CD4-positive, alpha-beta T cell treated with Interleukin-21 for 1 hour (primary cell): ENCODE measurements at regions not wholly inside any gene's neighbourhood (a gene's known extent, or its start where the extent isn't known, plus 50 kb on each side); places are given as distances from the start of the nearest gene placed in this dataset.

Source experiments
- DNase-seq: peaks from one replicate; pipeline ENCODE4 v3.0.0-alpha.2; 2020

DNA sequence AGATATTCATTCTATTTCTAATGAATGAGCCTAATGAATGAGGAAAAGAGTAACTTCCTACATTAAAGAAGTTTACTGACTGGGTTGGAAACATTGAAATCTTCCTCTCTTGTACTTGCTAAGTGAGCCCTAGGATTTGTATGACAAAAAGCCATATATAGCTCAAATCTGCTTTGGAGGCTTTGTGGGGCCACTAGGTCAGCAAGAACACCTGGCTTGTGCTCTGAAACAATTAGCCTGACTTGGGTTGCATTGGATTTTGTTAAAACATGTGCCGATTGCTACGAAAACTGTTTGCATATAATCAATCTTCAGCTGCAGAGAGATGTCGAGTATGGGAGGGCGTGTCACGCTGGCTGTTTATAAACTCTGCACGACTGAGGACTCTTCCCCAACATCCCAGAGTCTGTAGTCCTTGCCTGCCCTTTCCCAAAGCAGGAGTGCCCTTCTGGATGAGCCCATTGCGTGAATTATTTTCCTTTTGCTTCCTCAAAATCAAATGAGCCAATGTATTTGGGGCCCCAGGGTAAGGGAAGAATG is 684.8 kb downstream of the DHX35 start:
- no peak for DNase-seq

- no peak for DNase-seq
Observed at GRCh38 chr20:39645131-39645530, 683.0 kb downstream of the DHX35 start.

DNA sequence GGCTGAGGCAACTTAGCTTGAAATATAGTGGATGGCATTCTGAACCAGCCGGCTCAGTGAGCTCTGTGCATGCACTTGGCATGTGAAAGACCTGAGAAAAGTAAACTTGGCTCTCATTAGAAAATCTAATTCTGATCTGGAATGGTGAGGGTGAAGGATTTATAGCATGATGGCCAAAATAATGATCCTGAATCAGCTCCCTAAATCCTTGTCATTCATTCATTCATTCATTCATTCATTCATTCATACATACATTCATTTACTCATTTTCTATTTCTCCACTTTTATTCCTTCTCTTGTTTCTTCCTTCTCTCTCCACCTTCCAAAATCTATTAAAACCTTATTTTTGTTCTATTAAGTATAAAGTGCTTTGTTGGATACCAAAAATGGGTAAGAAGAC is 681.1 kb downstream of the DHX35 start:
- DNase-seq: no peak

DNA sequence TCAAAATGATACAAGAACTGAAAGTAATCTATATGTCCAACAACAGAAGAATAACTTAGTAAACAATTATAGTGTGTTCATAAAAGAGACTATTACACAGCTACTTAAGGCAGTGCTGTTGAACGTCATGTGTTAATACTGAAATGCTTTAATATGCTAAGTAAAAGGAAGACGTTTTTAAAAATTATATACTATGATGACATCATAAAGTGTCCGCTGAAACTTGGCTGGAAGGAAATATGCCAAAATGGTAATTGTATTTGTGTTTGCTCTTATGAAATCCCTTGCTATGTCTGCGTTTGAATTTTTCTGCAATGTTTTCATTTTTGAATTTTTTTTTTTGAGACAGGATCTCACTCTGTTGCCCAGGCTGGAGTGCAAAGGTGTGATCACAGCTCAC is 679.3 kb downstream of the DHX35 start:
- DNase-seq: no peak

DNA sequence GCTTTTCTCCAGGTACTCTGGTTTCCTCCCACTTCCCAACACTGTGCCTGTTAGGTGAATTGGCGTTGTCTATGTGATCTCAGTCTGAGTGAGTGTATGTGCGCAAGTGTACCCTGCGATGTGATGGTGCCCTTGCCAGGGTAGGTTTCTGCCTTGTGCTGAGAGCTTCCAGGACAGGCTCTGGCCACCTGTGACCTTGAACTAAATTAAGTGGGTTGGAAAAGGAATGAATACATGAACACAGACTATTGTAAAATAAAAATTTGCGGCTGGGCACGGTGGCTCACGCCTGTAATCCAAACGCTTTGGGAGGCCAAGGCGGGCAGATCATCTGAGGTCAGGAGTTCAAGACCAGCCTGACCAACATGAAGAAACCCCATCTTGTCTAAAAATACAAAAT is 678.0 kb downstream of the DHX35 start:
- no peak for DNase-seq

DNA sequence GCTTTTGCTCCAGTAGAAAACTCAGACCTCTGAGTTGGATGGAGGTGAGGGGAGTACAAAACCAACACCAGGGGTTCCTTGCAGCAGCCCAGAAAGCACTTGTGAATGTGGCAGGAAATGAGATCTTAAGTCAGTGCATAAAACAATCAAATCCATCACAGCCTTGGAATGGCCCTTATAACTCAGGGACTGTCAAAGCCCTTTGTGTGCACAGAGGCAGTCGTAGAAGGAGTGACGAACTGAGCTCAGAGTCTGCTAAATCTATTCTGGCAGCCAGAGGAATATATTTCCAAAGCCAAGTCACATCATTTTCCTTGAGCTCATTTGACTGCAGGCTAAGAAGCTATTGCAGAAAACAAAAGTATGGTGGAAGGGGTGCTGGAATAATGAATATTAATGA is 676.6 kb downstream of the DHX35 start:
- no peak for DNase-seq

DNA sequence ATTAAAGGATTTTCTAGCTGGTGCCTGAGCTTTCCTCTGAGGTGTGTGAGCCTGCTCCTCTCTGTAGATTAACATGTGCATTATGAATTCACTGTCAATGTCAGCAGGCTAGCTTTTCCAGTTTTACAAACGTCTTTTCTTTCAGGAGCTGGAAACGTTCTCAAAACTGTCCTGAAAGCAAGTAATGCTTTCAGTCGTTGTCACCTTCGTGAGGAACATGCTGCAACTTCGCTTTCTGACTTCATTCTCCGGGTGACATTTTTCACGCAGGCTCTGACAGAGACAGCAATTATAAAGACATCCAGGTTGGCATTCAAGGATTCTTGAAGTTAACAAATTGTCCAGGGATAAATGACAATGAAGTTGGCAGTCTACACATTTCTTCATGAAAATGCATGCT is 671.5 kb downstream of the DHX35 start:
- no peak for DNase-seq

DNA sequence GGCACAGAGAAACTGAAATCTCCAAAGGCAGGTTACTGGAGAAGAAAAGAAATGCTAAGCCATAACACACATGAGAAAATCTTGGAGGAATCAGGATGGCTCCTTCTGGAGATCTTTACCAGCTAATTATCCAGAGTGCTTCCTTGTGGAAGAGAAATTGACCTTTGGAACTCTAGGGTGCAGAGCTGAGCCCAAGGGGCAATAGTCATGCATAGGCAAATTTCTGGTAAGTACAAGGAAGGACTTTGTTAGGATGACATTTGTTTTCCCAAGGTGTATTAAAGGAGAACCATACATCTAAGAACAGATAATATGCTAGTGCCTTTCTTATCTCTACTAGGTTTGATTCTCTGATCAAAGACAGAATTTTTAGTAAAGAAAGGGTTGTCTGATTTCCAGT is 670.6 kb downstream of the DHX35 start:
- DNase-seq: no peak

GRCh38 chr20:39632176-39632575 is 670.0 kb downstream of the DHX35 start:
- DNase-seq: no peak

- no peak for DNase-seq
Observed at GRCh38 chr20:39631557-39631956, 669.4 kb downstream of the DHX35 start.

DNA sequence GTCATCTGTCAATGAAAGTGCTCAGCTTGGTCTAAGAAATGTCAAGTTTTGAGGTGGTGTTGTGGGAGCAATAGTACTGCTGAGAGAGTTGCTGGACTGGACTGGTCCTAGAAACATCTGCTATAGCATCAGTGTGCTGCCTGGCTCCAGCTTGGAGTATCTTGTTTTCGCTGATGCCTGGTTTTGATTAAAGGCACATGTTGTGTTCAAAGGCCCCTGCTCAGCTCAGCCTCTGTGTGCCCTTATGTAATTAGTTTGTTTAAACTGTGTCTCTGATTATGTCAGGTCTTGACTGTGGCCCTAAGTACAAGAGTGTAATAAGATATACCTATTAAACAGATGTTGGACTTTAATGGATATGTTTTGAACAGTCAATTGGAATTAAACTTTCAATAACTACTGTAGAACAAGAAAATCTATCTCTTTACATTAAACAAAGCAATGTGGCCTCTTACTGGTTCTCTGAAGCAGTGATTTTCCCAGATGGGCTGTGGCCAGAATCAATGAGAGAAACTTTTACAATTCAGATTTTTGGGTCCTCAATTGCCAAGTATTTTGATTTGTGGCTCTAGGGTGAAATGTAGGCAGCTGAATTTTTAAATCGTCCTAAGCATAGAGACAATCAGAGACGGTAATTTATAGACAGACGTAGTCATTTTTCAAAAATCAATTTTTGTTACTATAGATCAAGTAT is 668.2 kb downstream of the DHX35 start:
- DNase-seq: no peak

- DNase-seq: no peak
Observed at GRCh38 chr20:39627765-39628164, 665.6 kb downstream of the DHX35 start.

DNA sequence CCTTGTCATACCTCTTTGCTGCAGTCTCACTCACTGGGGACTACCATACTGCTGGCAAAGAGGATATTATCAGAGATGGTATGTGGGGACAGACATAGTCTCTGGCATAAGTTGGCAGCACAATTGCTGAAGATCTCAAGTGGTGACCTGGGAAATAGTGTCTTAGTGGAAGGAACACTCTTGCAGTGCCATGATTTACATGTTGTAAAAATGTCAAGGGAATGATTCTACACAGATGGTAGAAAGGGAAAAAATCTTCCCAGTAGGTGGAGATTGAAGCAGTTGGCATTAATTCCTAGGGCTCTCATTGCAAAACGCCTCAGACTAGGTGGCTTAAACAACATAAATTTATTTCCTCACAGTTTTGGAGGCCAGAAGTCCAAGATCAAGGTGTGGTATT is 662.2 kb downstream of the DHX35 start:
- DNase-seq: no peak

DNA sequence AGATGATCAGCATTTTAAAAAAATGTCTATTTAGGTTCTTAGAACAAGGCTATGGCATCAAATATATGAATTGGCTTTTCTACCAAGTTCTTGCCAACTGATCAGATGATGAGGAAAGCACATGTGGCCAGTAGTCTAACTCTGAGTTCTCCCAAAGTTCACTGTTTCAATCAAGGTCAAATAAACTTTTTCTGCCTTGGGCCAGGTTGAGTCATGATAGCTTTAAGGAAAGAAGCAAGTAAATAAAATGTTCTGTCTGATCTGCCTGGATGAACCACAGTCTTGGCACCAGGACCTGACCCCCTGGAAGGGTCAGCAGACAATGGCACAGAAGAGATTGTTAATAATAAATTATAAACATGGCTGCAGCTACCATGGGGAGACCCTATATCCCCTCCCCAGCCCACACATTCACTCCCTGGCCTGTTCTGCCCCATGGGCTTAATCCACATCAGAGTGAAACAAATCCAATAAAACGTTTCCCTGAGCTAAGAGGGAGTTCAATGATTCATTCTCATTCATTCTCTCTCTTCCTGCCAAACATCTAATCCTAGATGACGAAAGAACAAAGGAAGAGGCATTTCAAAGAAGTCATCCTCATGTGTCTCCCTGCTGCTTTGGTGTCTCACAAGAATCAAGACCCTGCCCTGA is 661.6 kb downstream of the DHX35 start:
- no peak for DNase-seq

DNA sequence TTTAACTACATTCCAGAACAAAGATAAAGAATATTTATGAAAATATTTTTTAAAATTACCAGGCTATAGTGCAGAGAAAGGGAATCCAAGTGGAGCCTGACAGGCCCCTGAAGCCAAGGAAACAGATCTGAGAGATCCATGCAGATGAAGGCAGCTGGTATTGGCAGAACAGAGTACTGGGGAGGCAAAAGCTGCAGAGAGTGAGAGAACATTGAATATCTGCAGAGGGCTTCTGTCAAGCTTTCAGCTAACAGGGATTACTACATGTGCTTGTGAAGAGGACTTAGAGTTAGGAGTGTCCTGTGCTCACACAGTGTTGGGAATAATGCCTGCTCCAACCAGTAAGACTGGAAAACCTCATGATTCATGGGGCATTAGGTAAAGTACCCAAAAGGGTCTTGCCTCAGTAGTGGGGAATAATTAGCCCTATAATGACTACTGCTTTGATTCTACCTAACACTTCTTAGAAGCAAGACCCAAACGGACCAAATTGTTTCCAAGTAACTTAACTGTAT is 657.2 kb downstream of the DHX35 start:
- DNase-seq: no peak

DNA sequence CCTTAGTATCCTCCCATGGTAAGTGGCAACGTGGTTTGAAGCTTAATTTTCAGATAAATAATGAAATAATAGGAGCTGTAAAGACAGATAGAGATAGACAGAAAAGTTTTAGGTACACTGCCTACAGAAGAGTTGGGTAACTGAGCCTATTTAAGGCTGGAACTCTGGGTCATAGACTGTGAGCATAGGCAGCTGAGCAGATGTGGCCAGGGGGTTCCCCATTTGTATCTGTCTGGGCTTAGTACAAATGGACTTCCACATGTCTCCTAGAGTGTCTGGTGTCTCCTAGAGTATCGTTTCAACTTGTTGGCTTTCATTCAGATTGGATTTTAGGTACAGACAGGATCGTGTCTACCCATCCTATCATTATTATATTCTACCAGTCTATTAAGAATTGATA is 649.8 kb downstream of the DHX35 start:
- no peak for DNase-seq

- no peak for DNase-seq
Observed at GRCh38 chr20:39607141-39607540, 645.0 kb downstream of the DHX35 start.

DNA sequence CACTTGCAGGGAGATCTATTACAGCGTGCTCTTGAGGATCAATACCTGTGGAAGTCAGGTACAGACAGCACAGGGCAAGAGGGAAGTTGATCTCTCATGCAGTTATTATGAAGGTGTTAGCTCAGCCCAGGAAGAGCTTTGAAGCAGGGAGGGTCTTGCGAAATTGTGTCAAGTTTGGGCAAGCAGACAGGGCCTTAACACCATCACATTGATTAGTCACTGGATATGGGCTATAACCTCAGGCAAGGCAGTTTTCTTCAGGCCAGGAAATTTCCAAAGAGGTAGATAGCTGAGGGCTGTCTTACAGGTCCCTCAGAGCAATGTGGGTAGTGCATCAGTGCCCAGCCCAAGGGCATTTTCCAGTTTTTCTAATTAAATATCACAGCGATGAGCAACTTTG is 643.8 kb downstream of the DHX35 start:
- DNase-seq: no peak

DNA sequence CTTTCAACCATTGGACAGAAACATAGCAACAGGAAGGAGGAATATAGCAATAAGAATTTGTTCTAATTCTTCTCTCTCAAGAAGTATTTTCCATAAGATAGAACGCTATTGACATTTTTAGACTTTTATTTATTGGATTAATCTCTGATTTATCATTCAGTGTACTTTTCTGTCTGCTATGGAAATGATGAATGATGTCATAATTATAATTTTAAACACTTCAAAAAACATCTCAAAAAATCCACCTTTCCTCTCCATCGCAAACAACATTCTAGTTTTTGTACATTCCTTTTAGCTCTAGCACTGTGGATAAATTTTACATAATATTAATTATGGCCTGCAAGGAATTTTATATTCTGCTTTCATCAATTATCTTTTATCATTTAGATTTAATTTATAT is 643.2 kb downstream of the DHX35 start:
- DNase-seq: no peak

DNA sequence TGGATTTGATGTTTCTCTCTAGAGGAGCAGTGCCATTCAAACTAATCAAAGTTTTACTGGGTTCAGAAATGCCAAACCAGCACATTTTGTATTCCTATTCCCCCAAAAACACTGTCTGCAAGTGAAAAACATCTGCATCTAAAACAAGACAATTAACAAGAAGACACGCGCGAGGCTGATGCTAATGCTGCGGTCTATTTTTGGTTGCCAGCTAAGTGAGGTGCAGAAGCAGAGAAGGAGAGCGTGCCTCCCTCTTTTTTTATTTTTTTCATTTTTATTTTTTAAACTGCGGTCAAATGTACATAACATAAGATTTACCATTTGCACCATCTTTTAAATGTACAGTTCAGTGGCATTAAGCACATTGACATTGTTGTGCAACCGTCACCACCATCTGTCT is 641.1 kb downstream of the DHX35 start:
- DNase-seq: no peak

GRCh38 chr20:39602649-39603048 is 640.5 kb downstream of the DHX35 start:
- DNase-seq: no peak

- DNase-seq: no peak
Observed at GRCh38 chr20:39600871-39601270, 638.7 kb downstream of the DHX35 start.

- no peak for DNase-seq
Observed at GRCh38 chr20:39600156-39600555, 638.0 kb downstream of the DHX35 start.

GRCh38 chr20:39596554-39596953 is 634.4 kb downstream of the DHX35 start:
- no peak for DNase-seq

GRCh38 chr20:39592371-39592770 is 630.2 kb downstream of the DHX35 start:
- no peak for DNase-seq
